Heart right ventricle (tissue), 16 donors: ENCODE measurements at regions not wholly inside any gene's neighbourhood (a gene's known extent, or its start where the extent isn't known, plus 50 kb on each side); places are given as distances from the start of the nearest gene placed in this dataset.
A peak's percentile ranks its signal among the peaks of the same experiment; 100 is the strongest.

Experiments
- ATAC-seq, 8 donors: fragments of 200-7000 bp; cut with Tn5 transposase; one replicate each; pipeline ENCODE4 v1.9.1; 2020; ENCODE audit warnings: mild to moderate bottlenecking in 8 of 8, moderate library complexity in 8 of 8, moderate number of reproducible peaks in 1 of 8
- DNase-seq, 2 donors: peaks; one replicate each; pipeline ENCODE4 v3.0.0-alpha.2; 2020
- H3K27ac ChIP-seq, 10 donors: fragments of 200-600 bp; sonication (generic) in 2 of 10; one replicate each; pipeline versions ENCODE4 v1.5.0 to v1.8.0; 2020 to 2022; ENCODE audit warnings: mild to moderate bottlenecking in 3 of 10
- H3K27me3 ChIP-seq, 7 donors: fragments of 200-600 bp; one replicate each; pipeline ENCODE4 v1.8.0; 2021 to 2022; ENCODE audit warnings: mild to moderate bottlenecking in 2 of 7
- H3K36me3 ChIP-seq, 9 donors: fragments of 200-600 bp; sonication (generic) in 1 of 9; one replicate each; pipeline versions ENCODE4 v1.5.0 to v1.8.0; 2020 to 2022; ENCODE audit warnings: mild to moderate bottlenecking in 2 of 9
- H3K4me1 ChIP-seq, 9 donors: fragments of 200-600 bp; sonication (generic) in 1 of 9; one replicate each; pipeline versions ENCODE4 v1.5.0 to v1.8.0; 2020 to 2022; ENCODE audit warnings: mild to moderate bottlenecking in 4 of 9
- H3K4me3 ChIP-seq, 10 donors: fragments of 200-600 bp; sonication (generic) in 2 of 10; one replicate each; pipeline versions ENCODE4 v1.5.0 to v1.8.0; 2020 to 2022; ENCODE audit warnings: mild to moderate bottlenecking in 7 of 10, moderate library complexity in 2 of 10
- H3K9me3 ChIP-seq, 11 donors: fragments of 200-600 bp in 10 of 11; sonication (generic) in 2 of 11; one replicate each; pipeline versions ENCODE4 v1.5.0 to v1.8.0; 2013 to 2022; ENCODE audit warnings: mild to moderate bottlenecking in 2 of 11, control low read depth in 1 of 11, moderate library complexity in 1 of 11
- CTCF ChIP-seq, 9 donors: fragments of 200-600 bp; sonication (generic) in 2 of 9; IDR thresholded peaks; one replicate each; pipeline versions ENCODE4 v1.5.0 to v1.8.0; 2021 to 2022; ENCODE audit warnings: antibody characterized with exemption in 9 of 9, mild to moderate bottlenecking in 5 of 9, moderate library complexity in 1 of 9
- WGBS, 2 donors: extraction: QIAGEN DNeasy Blood & Tissue Kit; methylation state at CpG; one replicate each; pipeline ENCODE4 v1.1.7; 2013; ENCODE audit warnings: inconsistent platforms in 1 of 2; 5-methylcytosine and 5-hydroxymethylcytosine counted together
- intact Hi-C, 10 donors: fragments of 100-400 bp; cut with DNase I; formaldehyde crosslinking; loops; one replicate each; pipeline versions ENCODE4 v1.11.1 to v1.14.2; 2022
- donor health status: Arrhythmogenic right ventricular cardiomyopathy.
- donor health status: ischemic (EF 13 %, LVEDD 7.1; RV severe dilation, severe dysfunction).
- donor health status: healthy with polysubstance abuse.
- donor health status: DM: no; HTN: yes; CAD: no.
- donor health status: DM: no; HTN: no; CAD: no.
- donor health status: ischemic (EF 25% LVEDD 6.9; RV normal size, moderate dysfunction).
- donor health status: ischemic (EF 25% LVEDD 5.7; RV mildly dilated, moderate dysfunction).
- donor health status: healthy.
- donor health status: DM: yes; HTN: yes; CAD: no.
- donor health status: Ischemic cardiomyopathy.
- donor health status: ischemic (EF 35%, LVEDD 5.7; RV mildly dilated, moderate dysfunction).
- donor health status: nonischemic (EF 11% LVEDD 7.7; RV severe dilation, severe dysfunction).
- donor health status: DM: yes; HTN: yes; CAD: no.
- donor health status: PGD.
- donor health status: ischemic (EF 29% LVEDD 5.4; RV normal size, mild dysfunction).
- donor health status: nonischemic (EF 23%, LVEDD 6.1; RV moderate dilation, normal function).

GRCh38 chr16:80065541-80065940, 465.0 kb upstream of the MAF start:
- Histone ChIP-seq H3K27ac (no peak overlapping the region), H3K4me1 (peaks cover 0 to 4% (median 0%) of the 10 kb centered on the region in 9 donors), H3K36me3 (no peaks in the 10 kb centered on the region), H3K4me3 (no peak overlapping the region), H3K27me3 (peaks cover 0 to 4% (median 0%) of the 10 kb centered on the region in 7 donors), H3K9me3 (peaks cover 0 to 10% (median 0%) of the 10 kb centered on the region in 11 donors)
- intact Hi-C loops: no loop called here
- ATAC-seq (no peak), DNase-seq (no peak)
- no peak for TF ChIP-seq CTCF (IDR thresholded peaks at IDR 0.05)
- 84 to 85% methylated on average over 3 of the region's 3 CpGs for WGBS, 2 donors

GRCh38 chr16:80063713-80064069, 463.2 kb upstream of the MAF start:
- H3K4me3 ChIP-seq: no peak overlapping the region
- no peak for ATAC-seq
- no peak for DNase-seq
- WGBS, 2 donors: 56 to 63% methylated on average over 4 of the region's 4 CpGs
- H3K36me3 ChIP-seq: no peaks in the 10 kb centered on the region
- intact Hi-C loops: no loop called here
- no peak for TF ChIP-seq CTCF (IDR thresholded peaks at IDR 0.05)
- no peaks in the 10 kb centered on the region for H3K27me3 ChIP-seq
- H3K4me1 ChIP-seq: peaks cover 0 to 4% (median 0%) of the 10 kb centered on the region in 9 donors
- H3K9me3 ChIP-seq: no peaks in the 10 kb centered on the region
- H3K27ac ChIP-seq: peak overlapping the region in 3 of 10 donors; percentile 23 to 38 (median 37)

- no peak for TF ChIP-seq CTCF (IDR thresholded peaks at IDR 0.05)
- no peak for DNase-seq
- no peaks in the 10 kb centered on the region for H3K27me3 ChIP-seq
- peaks cover 0 to 7% (median 0%) of the 10 kb centered on the region in 9 donors for H3K4me1 ChIP-seq
- H3K36me3 ChIP-seq: no peaks in the 10 kb centered on the region
- WGBS, 2 donors: 55 to 59% methylated on average over 7 of the region's 7 CpGs
- intact Hi-C loops: no loop called here
- peak overlapping the region in 3 of 10 donors; percentile 23 to 38 (median 37) for H3K27ac ChIP-seq
- ATAC-seq: peak in 3 of 8 donors; percentile 37 to 59 (median 47)
- no peaks in the 10 kb centered on the region for H3K9me3 ChIP-seq
- H3K4me3 ChIP-seq: no peak overlapping the region
These were observed 462.6 kb upstream of the MAF start for GRCh38 chr16:80063031-80063712.

GRCh38 chr16:80062361-80063030, 462.0 kb upstream of the MAF start:
- DNase-seq (no peak), ATAC-seq (no peak)
- no peak overlapping the region for H3K4me3 ChIP-seq
- no peaks in the 10 kb centered on the region for H3K27me3 ChIP-seq
- no peaks in the 10 kb centered on the region for H3K9me3 ChIP-seq
- WGBS, 2 donors: 91 to 92% methylated on average over 12 of the region's 12 CpGs
- intact Hi-C loops: no loop called here
- H3K4me1 ChIP-seq: peaks cover 0 to 10% (median 0%) of the 10 kb centered on the region in 9 donors
- no peaks in the 10 kb centered on the region for H3K36me3 ChIP-seq
- no peak for TF ChIP-seq CTCF (IDR thresholded peaks at IDR 0.05)
- H3K27ac ChIP-seq: no peak overlapping the region
